ENCODE measurements at regions not wholly inside any gene's neighbourhood (a gene's known extent, or its start where the extent isn't known, plus 50 kb on each side); places are given as distances from the start of the nearest gene placed in this dataset.

DNA sequence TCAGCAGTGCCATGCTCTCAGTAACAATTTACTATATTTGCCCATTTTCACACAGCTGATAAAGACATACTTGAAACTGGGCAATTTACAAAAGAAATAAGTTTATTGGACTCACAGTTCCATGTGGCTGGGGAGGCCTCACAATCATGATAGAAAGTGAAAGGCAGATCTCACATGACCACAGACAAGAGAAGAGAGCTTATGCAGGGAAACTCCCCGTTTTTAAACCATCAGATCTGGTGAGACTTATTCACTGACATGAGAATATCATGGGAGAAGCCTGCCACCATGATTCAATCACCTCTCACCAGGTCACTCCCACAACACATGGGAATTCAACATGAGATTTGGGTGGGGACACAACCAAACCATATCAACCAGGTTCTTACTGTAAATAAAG is 112.1 kb upstream of the C1orf87 start:
- TF ChIP-seq, protein P1, sequence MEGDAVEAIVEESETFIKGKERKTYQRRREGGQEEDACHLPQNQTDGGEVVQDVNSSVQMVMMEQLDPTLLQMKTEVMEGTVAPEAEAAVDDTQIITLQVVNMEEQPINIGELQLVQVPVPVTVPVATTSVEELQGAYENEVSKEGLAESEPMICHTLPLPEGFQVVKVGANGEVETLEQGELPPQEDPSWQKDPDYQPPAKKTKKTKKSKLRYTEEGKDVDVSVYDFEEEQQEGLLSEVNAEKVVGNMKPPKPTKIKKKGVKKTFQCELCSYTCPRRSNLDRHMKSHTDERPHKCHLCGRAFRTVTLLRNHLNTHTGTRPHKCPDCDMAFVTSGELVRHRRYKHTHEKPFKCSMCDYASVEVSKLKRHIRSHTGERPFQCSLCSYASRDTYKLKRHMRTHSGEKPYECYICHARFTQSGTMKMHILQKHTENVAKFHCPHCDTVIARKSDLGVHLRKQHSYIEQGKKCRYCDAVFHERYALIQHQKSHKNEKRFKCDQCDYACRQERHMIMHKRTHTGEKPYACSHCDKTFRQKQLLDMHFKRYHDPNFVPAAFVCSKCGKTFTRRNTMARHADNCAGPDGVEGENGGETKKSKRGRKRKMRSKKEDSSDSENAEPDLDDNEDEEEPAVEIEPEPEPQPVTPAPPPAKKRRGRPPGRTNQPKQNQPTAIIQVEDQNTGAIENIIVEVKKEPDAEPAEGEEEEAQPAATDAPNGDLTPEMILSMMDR (IDR thresholded peaks at IDR 0.05; ENCODE audit: poor library complexity, severe bottlenecking) = no peak
- TF ChIP-seq EZH2 (IDR thresholded peaks at IDR 0.05; ENCODE audit: borderline replicate concordance, insufficient read depth, low read length, poor library complexity, severe bottlenecking) (no peak), RAD21 (conservative IDR thresholded peaks at IDR 0.05) (no peak), POLR2AphosphoS5 (IDR thresholded peaks at IDR 0.05) (no peak), MXI1 (conservative IDR thresholded peaks at IDR 0.05; ENCODE audit: poor library complexity, severe bottlenecking) (no peak), SMC3 (conservative IDR thresholded peaks at IDR 0.05; ENCODE audit: poor library complexity) (no peak), EP300 (conservative IDR thresholded peaks at IDR 0.05; ENCODE audit: poor library complexity, severe bottlenecking) (no peak), TAF1 (IDR thresholded peaks at IDR 0.05; ENCODE audit: low read depth) (no peak)
- TF ChIP-seq, protein P2, sequence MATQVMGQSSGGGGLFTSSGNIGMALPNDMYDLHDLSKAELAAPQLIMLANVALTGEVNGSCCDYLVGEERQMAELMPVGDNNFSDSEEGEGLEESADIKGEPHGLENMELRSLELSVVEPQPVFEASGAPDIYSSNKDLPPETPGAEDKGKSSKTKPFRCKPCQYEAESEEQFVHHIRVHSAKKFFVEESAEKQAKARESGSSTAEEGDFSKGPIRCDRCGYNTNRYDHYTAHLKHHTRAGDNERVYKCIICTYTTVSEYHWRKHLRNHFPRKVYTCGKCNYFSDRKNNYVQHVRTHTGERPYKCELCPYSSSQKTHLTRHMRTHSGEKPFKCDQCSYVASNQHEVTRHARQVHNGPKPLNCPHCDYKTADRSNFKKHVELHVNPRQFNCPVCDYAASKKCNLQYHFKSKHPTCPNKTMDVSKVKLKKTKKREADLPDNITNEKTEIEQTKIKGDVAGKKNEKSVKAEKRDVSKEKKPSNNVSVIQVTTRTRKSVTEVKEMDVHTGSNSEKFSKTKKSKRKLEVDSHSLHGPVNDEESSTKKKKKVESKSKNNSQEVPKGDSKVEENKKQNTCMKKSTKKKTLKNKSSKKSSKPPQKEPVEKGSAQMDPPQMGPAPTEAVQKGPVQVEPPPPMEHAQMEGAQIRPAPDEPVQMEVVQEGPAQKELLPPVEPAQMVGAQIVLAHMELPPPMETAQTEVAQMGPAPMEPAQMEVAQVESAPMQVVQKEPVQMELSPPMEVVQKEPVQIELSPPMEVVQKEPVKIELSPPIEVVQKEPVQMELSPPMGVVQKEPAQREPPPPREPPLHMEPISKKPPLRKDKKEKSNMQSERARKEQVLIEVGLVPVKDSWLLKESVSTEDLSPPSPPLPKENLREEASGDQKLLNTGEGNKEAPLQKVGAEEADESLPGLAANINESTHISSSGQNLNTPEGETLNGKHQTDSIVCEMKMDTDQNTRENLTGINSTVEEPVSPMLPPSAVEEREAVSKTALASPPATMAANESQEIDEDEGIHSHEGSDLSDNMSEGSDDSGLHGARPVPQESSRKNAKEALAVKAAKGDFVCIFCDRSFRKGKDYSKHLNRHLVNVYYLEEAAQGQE (IDR thresholded peaks at IDR 0.05; ENCODE audit: borderline replicate concordance) = no peak
